Activated T-cell treated with anti-CD3 and anti-CD28 coated beads, Interleukin-2, amount 50 U/mL, for 48 hours (primary cell): ENCODE measurements at regions not wholly inside any gene's neighbourhood (a gene's known extent, or its start where the extent isn't known, plus 50 kb on each side); places are given as distances from the start of the nearest gene placed in this dataset.
"Not testable (repeated sequence)": the region's sequence is repeated elsewhere in the genome, so short reads cannot be mapped to it uniquely, and the experiment has no call there.

Experiments used
- DNase-seq, 2 experiments: peaks; one replicate each; pipeline ENCODE4 v3.0.0-alpha.2; 2020

DNA sequence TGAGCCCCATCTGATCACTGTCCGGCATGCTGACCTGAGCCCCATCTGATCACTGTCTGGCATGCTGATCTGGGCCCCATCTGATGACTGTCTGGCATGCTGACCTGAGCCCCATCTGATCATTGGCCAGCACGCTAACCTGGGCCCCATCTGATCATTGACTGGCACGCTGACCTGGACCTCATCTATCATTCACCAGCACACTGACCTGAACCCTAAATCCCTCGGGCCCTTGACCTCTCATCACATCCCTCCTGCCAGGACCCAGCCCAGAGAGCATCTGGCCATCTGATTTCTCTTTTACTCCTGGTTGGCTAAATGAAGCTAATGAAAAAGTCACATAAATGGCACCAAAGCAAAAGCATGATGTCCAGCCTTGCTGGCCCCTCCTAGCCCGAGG lies 207.1 kb downstream of the NDUFA10 start:
- DNase-seq: no peak

DNA sequence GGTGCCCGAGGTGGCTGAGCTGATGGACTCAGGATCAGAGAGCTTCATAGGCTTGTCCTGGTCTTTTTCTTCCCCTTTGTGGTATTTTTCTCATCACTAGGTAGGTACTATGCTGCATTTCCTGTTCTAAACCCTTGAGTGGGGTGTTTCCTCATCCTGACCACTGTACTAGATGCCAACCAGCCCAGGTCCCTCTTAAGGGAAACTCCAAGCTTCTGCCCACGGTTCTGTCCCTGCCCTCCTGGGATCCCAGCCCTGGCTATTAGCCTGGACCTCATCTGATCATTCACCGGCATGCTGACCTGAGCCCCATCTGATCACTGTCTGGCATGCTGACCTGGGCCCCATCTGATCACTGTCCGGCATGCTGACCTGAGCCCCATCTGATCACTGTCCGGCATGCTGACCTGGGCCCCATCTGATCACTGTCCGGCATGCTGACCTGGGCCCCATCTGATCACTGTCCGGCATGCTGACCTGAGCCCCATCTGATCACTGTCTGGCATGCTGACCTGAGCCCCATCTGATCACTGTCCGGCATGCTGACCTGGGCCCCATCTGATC lies 207.6 kb downstream of the NDUFA10 start:
- DNase-seq: not testable (repeated sequence)

DNA sequence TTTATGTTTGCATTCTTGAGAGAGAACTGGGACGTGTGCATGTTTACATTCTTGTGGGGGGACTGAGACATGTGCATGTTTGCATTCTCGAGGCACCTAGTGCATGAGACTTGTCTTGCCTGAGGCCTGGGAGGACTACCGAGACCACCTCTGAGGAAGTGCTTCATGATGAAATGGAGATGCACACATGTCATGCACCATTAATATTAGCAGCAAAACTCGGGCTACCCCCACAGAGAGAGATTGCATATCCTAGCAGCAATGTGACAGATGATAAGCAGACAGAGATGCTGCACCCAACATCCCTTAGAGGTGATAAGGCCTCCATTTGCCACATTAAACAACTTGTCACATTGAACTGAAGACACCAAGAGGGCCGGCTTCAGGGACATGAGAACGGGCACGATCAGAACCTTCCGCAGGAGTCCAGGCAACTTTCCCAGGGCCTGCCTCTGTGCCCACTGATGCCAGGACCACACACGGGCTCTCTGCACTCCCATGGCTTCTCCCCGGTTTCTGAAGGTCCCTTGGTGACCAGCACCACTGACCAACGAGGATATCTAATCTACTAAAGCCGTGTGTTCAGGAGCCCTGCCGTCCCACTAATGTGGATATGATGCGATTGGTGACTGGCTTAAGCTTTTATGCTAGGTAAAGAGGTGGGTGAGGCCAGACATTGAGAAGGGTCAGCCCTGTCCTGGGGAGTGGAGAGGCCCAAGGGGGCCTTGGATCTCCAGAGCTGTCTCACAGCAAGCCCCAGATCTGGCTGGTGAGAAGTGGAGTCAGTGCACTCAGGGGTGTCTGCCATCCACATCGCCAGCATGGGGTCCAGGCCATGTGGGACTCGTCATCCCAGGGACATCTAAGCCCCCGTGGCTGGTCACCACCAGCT lies 208.3 kb downstream of the NDUFA10 start:
- no peak for DNase-seq

DNA sequence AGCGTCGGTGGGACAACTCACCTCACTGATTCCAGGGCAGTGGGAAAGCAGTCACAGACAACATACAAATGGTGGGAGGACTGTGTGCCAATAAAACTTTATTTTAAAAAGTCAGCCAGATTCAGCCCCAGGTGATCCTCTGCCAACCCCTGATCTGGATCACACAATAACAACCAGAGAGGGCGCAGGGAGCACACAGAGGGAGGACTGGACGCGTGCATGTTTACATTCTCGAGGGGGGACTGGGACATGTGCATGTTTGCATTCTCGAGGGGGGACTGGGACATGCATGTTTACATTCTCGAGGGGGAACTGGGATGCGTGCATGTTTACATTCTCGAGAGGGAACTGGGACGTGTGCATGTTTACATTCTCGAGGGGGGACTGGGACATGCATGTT lies 209.5 kb downstream of the NDUFA10 start:
- no peak for DNase-seq

DNA sequence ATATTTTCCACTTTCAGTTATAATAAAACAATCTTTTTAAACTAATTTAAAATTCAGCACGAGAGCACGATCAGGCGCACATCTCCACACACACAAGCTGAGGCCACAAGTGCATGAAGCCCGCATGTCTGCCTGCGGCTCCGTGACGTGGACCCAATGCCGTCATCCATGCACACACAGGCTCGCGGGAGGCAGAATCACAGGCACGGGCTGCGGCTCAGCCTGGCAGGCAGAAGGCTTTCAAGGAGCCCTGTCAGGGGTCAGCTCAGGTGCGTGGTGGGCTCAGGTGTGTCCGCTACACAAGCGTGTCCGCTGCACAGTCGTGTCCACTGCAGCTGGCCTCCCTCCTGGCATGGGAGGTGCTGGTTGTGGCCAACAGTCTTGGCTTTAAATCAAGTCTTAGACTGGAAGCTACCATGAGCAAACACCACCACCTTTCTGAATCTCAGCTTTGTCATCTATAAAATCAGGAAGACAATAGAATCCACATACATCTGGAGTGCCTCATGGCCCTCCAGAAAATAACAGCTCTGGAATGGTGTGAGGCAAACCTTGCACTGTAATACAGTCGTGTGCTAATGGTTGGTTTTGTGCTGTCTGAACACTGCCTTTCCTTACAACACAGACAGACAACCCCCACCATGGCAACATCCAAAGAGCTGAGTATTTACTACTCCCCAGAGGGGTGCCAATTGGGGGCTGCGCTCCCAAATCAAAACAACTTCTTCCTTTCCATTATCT lies 210.1 kb downstream of the NDUFA10 start:
- no peak for DNase-seq

DNA sequence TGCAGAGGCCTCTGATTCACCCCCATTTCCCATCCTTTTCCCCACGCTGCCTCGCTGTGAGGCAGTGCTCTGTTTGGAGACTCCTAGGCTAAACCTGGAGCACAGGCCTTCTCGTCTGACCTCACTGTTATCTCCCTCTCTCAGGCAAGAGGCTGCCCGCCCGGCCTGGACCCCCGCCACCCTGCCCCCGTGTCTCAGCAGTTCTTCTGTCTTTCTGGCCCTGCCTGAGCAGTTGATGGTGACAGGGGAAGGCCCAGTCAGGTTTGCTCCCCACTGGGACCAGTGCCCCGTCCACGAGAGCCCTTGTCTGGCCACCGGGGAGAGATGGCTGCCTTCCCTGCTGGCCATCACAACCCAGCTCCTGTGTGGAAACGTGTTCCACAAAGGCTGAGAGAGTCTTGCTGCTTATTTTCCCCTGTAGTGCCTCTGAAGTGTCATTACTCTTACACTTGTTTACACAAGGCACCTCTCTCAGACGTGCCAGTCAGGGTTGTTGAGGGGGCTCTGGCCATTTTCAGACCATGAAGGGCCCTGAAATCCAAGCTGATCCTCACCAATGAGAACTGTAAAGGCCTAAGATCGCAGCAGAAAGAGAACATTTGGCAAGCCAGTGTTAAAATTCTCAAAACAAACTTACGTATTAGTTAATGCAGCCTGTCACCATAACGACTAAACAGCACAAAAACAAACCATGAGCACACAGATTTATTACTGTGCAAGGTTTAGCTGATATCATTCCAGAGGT lies 210.9 kb downstream of the NDUFA10 start:
- DNase-seq: no peak

DNA sequence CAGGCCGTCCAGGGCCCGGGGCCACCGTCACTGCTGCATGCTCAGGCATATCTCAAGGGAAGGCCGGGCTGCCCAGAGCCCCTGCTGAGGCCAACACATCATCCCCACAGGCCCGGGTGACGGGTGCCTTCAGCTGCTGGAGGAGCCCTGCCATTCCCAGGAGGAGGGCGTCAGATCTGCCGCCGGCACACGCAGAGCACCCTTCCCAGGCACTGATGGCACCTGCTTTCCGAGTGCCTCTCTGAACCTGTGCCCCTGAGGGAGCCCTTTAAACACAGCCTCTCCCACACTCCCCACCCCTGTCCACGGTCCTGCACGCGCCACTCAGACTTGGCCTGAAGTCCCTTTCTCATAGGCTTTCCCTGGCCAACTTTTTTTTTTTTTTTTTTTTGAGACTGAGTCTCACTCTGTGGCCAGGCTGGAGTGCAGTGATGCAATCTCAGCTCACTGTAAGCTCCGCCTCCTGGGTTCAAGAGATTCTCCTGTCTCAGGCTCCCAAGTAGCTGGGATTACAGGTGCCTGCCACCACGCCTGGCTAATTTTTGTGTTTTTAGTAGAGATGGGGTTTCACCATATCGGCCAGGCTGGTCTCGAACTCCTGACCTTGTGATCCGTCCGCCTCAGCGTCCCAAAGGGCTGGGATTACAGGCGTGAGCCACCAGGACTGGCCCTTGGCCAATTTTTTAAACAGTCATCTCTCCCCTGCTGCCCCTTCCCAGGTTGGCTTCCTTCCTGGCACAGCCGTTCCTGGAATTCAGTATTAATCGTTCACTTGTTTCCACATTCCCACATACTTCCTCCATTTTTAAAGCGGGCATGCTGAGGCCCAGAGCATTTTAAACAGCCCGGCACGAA lies 211.7 kb downstream of the NDUFA10 start:
- no peak for DNase-seq

DNA sequence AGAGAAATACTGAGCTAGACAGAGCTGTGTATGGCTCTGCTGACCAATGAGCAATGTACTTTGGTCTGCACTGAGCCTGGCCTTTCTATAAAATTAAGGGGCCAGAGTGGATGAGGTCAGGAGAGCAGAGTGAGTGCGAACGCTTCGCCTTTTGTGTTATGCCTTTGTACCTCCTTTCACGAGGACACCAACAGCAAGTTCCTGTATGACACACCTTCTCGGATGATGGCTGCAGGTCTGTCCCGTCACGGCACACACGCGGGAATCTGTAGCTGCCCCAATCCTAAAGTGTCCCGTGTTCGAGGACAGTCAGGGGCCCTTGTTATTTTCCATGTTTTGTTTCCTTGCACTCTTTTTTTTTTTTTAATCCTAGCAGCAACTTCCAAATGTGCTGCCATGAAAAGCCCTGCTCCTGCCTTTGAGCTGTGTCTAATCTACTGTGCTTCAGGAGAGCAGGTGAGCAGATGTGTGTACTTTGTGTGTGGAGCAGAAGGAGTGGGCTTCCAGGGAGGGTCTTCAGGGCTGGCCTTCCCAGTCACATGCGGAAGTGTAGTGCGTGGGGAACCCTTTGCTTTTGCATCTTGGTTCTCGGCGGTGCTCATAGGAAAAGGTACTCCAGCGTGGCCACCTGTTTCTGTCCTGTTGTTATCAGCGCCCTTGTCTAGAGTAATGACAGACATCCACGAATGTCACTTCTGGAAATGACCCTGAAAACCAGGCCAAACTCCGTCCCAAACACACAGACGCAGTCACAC lies 213.2 kb downstream of the NDUFA10 start:
- no peak for DNase-seq

DNA sequence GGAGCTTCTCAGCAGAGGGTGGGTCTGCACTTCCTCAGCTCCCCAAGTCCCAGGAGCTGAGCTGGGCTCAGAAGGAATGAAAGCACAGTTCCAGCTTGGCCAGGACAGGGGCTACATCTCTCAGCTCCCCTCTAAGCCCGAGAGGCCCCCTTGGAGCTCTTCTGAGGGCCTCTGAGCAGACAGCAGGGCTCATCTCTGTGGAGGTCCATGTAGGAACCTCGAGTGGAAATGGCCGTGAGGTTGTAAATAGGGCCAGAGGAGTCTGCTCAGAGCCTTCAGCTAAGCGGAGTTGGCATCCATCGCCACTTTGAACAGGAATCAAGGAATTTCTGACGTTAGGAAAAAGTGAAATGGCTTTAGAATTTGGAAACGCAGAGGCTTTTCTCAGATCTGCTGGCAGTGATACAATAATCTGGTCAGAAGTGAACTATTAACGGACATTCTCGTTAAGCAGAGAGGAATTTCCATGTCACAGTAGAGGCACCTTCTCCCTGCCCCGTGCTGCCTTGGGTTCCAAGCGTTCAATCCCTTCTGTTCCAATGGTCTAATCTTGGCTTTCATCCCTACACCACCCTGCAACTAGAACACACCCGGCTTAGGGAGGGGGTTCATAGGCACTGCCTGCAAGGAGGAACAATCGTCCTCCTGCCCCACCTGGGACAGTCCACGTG lies 213.9 kb downstream of the NDUFA10 start:
- DNase-seq: no peak

DNA sequence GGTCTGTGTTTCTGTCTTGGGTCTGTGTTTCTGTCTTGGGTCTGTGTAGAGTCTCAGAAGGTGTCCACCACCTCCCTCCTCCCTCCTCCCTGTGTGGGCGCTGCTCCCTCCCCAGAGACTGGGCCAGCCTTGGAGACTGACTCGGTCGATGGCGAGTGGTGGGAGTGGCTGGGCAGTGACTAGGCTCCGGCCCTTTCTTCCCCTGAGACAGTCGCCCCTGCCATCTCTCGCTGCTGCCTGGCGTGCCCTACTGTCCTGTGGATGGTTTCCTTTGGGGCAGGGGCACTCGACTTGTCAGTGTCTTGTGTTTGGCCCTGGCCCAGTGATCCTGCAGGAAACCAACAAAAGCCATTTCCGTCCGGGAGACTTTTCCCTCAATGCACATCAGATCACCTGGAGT lies 215.8 kb downstream of the NDUFA10 start:
- no peak for DNase-seq

DNA sequence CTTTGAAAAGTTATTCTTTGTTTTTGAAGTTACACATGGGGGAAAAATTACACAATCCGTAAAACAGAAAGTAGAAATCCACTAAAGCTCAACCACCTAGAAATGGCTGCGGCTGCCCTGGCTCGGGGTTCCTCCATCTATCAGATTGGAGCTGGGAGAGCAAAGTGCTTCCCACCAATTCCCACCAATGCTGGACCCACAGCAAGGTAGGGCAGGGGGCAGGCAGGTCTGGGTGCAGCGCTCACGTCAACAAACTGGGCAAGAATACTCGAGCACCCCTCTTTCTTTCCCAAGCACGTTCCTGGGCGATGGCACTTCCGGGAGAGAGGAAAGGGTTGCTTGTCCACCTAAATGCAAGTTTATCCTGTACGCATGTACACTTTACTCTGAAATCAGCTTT lies 217.6 kb downstream of the NDUFA10 start:
- no peak for DNase-seq

DNA sequence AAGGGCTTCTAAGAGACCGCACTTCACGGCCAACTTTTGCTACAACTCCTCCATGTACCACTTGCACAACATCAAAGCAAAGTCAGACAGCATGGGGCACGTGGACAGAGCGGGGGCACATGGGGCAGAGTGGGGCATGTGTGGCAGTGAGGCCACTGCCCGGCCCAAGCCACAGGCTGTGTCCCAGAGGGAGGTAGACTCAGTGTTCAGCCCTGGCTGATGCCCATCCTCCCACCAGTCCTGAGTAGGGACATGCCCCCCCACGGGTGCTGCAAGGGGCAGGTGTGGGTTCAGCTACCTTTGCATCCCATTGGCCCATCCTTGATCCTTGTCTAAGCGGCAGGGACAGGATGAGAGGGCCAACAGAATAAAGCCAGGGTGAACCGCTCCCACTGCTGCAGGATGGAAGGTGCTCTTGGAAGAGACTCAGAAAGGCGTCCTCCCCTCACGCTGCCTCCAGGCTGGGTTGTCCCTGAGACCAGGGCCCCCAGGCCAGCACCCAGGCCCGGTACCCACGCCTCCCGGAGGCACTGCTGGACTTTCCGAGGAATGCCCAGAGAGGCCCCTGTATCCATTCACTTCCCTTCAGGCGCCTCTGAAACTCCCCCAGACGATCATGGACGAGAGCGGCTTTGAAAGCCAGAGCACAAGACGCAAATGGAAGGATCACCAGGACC lies 218.2 kb downstream of the NDUFA10 start:
- DNase-seq: no peak

DNA sequence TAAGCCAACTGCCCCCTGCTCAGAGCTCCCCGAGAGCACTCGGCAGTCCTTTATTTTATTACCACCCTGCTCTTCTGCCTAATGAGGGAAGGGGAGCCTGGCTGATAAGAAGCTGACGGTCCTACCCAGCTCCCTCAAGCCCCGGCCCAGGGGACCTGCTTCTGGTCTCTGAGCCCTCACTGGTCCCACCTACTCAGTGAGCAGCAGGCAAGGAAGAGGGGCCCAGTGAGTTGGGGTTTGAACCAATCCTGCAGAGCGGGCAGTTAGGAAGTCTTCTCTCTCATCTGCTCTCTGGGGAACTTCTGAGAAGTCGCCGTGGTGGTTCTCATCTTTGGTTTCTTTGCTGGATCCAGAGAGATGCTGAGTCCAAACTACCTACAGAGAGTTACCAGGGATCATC lies 218.9 kb downstream of the NDUFA10 start:
- no peak for DNase-seq

DNA sequence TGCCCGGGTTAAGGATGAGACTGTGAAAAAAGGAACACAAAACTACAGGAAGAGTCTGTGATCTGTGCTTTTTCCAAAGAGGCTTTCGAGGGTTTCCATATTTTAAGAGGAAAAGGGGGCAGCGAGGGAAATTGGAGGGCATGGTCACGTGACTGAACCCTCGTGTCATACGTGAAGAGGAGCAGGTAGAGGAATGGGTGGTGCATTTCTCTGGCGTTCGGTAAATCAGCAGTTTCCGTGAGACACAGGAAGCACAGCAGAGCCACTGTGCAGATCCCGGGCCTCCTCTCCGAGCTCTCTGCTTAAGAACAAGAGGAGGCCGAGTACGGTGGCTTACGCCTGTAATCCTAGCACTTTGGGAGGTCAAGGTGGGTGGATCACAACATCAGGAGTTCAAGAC lies 219.7 kb downstream of the NDUFA10 start:
- no peak for DNase-seq

DNA sequence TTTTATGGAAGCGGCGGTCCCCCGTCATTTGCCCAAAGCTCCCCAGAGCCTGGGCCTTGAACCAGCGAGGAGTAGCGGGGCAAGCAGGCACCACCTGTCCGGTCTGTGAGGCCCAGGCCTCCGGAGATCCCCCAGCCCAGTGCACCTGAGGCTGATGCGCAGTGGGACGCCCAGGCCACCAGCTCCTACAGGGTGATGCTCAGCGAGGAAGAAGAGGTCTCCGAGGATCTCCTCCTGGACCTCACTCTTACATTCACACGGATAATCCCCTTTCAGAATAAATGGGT lies 220.2 kb downstream of the NDUFA10 start:
- DNase-seq: no peak

DNA sequence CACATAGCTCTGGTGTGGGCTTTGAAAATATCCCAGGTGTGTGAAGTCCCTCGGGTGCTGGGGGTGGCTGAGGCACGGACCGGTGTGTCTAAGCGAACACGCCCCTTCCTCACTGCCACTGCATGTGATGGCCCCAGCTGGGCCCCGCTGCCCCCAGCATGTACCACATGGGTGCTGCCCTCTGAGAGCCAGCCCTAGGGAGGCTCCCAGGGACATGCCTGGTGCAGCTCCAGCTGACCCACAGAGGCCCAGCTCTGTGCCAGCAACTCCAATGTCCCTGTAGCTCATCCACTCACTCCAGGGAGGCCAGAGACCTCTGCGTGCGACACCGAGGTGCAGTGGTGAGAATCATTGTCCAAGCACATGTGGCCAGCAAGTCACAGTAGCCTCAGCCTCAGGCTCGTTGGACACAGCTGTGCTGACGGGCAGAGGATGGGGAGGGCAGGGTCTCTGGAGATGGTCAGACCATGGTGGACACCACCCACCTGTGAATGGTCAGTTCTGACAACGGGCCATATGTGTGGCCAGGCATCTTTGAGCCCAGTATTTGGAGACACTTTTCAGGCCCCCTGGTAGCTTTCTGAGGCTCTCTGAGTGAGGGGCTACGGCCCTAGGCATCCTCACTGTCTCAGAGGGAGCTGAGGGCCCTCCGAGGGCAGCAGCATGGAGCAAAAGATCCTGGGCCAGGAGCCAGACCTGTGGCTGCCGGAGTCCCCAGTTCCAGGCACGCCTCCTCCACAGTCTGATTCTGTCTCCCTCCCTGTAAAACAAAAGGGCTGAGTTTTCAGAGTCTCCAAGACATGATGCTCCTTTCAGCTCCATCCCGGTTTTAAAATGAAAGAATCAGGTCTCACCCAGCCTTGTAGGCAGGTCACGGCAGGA lies 220.7 kb downstream of the NDUFA10 start:
- DNase-seq: no peak

DNA sequence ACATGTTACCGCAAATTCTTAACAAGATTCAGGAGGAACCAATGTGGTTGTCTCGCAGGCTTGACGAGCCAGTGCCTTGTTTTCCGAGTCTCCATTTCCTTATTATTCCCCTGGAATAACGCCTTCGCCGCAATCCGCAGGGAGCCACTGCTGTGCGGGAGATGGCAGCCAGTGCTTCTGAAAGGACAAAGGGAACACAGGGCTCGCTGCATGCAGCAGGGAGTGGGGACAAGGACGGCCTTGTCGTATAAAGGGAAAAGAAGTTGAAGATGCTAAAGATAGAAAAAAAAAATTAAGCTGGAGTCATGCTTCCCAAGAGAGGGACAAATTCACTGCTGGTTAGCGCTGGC lies 221.4 kb downstream of the NDUFA10 start:
- DNase-seq: no peak

DNA sequence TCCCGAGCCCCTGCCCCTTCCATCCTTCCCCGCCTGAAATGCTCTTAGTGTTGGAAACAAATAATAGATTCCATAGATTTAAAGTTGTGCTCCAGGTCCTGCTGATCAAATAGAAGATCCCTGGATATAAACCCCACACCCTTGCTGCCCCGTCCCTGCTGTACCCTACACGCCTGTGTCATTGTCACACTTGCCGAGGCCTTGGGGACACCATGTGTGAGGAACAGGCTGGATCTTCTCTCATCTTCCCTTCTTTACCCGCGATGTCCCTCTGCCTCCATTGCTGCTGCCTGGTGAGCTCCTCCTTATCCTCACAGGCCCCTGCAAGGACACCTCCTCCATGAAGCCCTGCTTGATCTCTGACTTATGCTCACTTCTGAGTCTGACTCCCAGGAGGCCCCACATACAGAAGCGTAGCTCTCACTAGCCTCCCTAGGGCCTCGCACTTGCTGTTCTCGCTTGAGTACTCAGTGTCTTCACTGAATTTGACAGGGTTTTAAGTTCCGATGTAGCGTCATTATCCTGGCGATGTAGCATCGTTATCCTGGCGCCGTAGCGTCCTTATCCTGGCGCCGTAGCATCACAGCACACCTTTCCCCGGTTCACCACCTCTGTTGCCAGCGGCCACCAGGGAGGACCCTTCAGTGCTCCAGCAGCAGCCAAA lies 221.9 kb downstream of the NDUFA10 start:
- no peak for DNase-seq

DNA sequence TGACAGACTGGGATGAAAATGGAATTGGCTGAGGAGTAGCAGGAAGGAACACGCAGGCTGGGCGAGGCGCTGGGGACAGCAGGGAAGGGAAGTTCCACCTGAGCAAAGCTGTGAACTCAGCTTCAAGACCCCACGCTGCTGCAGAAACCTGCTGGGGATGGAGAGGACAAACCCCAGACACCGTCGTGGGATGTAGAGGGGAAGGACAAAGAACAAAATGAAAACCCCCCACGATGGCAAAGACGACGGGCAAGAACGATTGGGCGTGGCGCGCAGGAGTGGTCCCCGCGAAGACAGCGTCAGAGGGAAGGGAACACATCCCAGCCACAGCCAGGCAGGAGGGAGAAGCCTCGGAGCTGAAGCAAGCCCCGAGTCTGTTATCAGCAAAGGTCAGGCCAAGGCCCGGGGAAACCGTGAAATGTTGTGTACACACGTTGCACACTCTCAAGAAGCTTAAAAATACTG lies 222.9 kb downstream of the NDUFA10 start:
- DNase-seq: no peak
